HG03159 (cell line): ENCODE measurements at regions not wholly inside any gene's neighbourhood (a gene's known extent, or its start where the extent isn't known, plus 50 kb on each side); places are given as distances from the start of the nearest gene placed in this dataset.

Experiments used
- ATAC-seq: cut with Tn5 transposase; IDR thresholded peaks from one replicate; pipeline ENCODE4 v1.9.1; 2021; ENCODE audit warnings: mild to moderate bottlenecking, moderate library complexity; ENCODE audit not compliant: unreplicated experiment

GRCh38 chr1:87763483-87763882 lies 434.8 kb downstream of the LMO4 start:
- no peak for ATAC-seq

GRCh38 chr1:87765057-87765680 lies 436.5 kb downstream of the LMO4 start:
- ATAC-seq = no peak

- ATAC-seq = no peak
Observed at GRCh38 chr1:87765681-87766070, 437.0 kb downstream of the LMO4 start.

GRCh38 chr1:87766737-87767136 lies 438.1 kb downstream of the LMO4 start:
- ATAC-seq = no peak

- ATAC-seq = no peak
Observed at GRCh38 chr1:87778896-87779295, 450.2 kb downstream of the LMO4 start.

GRCh38 chr1:87781554-87781953 lies 452.9 kb downstream of the LMO4 start:
- ATAC-seq = no peak

- ATAC-seq = no peak
Observed at GRCh38 chr1:87783315-87783714, 454.6 kb downstream of the LMO4 start.

- no peak for ATAC-seq
Observed at GRCh38 chr1:87785386-87785785, 456.7 kb downstream of the LMO4 start.

GRCh38 chr1:87786229-87786628 lies 457.5 kb downstream of the LMO4 start:
- no peak for ATAC-seq

GRCh38 chr1:87786861-87787545 lies 458.3 kb downstream of the LMO4 start:
- ATAC-seq = no peak

GRCh38 chr1:87787551-87787950 lies 458.9 kb downstream of the LMO4 start:
- ATAC-seq = no peak

GRCh38 chr1:87790756-87791155 lies 462.1 kb downstream of the LMO4 start:
- ATAC-seq = no peak

GRCh38 chr1:87791931-87792740 lies 463.5 kb downstream of the LMO4 start:
- no peak for ATAC-seq

GRCh38 chr1:87794788-87795614 lies 466.3 kb downstream of the LMO4 start:
- no peak for ATAC-seq

GRCh38 chr1:87795615-87796337 lies 467.1 kb downstream of the LMO4 start:
- no peak for ATAC-seq

GRCh38 chr1:87796471-87796901 lies 467.8 kb downstream of the LMO4 start:
- ATAC-seq = no peak

- ATAC-seq = no peak
Observed at GRCh38 chr1:87799451-87799850, 470.8 kb downstream of the LMO4 start.

GRCh38 chr1:87800006-87800405 lies 471.3 kb downstream of the LMO4 start:
- ATAC-seq = no peak

GRCh38 chr1:87803375-87803774 lies 474.7 kb downstream of the LMO4 start:
- no peak for ATAC-seq

GRCh38 chr1:87804128-87804527 lies 475.4 kb downstream of the LMO4 start:
- ATAC-seq = no peak
